ENCODE measurements at regions not wholly inside any gene's neighbourhood (a gene's known extent, or its start where the extent isn't known, plus 50 kb on each side); places are given as distances from the start of the nearest gene placed in this dataset.

DNA sequence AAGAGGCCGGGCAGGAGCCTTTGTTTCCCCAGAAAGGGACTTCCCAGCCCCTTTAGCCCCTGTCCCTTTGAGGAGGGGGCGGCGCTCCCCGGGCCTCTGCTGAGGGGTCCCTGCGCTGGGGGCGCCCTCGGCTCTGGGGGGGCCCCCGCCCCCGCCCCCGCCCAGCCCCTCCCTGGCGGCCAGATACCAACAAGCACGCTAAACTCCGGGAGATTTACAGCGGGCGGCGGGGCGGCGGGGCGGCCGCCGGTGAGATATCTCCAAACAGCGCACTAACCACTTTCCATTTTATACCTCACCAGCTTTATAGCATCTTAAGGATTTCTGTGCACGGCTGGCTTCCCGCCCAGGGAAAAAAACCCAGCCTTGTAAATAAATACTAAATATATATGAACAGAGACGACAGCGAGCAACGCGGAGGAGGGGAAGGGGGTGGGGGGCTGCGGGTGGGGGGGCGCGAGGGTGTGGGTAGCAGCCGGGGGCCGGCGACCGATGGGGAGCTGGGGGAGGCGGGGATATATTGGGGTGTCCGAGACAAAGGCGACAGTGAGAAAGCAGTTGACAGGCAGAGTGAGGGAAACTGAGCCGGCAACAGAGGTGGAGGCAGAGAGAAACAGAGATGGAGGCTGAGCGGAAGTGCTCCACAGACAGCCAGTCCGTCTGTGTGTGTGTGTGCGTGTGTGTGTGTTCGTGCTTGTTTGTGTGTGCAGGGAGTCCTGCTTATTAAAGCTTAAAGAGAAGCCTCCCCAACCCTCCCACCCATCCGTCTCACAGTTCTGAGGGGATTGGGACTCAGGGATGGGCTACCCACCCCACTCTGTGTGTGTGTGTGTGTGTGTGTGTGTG lies 85.8 kb downstream of the HIF1AN start:
- Histone ChIP-seq H3K27ac (ENCODE audit: low read depth, low read length, poor library complexity, severe bottlenecking) (no peak overlapping the region), H3K9me3 (ENCODE audit: low read length) (no peaks in the 10 kb centered on the region), H3K4me1 (ENCODE audit: insufficient read depth, low read length, poor library complexity, severe bottlenecking) (no peaks in the 10 kb centered on the region), H2AFZ (ENCODE audit: low read length) (no peak overlapping the region), H3K36me3 (ENCODE audit: insufficient read depth, low read length) (no peaks in the 10 kb centered on the region), H4K20me1 (ENCODE audit: insufficient read depth, low read length) (no peaks in the 10 kb centered on the region), H3K4me2 (ENCODE audit: low read length) (no peak overlapping the region), H3K79me2 (ENCODE audit: insufficient read depth, low read depth, low read length) (no peaks in the 10 kb centered on the region), H3K9me2 (ENCODE audit: insufficient read depth, low read length) (no peaks in the 10 kb centered on the region), H3K4me3 (ENCODE audit: low read depth, low read length, poor library complexity, severe bottlenecking) (no peak overlapping the region)
- no peak for DNase-seq (ENCODE audit: low spot score)
- TF ChIP-seq CTCF (conservative IDR thresholded peaks at IDR 0.05; ENCODE audit: low read length) = no peak
- TF ChIP-seq EZH2phosphoT487 (IDR thresholded peaks at IDR 0.05; ENCODE audit: borderline replicate concordance, low read depth, low read length) = no peak
- intact Hi-C loops (cut with micrococcal nuclease; ENCODE audit: unreplicated experiment) = no loop called here
- CTCF ChIA-PET (ENCODE audit: unreplicated experiment) = no interaction called here
- POLR2A ChIA-PET = no interaction called here
- no TSS peak for BruUV-seq (replicated peaks)

GRCh38 chr10:100622946-100623345 lies 87.2 kb downstream of the HIF1AN start:
- Histone ChIP-seq H3K4me2 (ENCODE audit: low read length) (no peak overlapping the region), H2AFZ (ENCODE audit: low read length) (no peak overlapping the region), H3K9me3 (ENCODE audit: low read length) (no peaks in the 10 kb centered on the region), H3K79me2 (ENCODE audit: insufficient read depth, low read depth, low read length) (no peaks in the 10 kb centered on the region), H3K9me2 (ENCODE audit: insufficient read depth, low read length) (no peaks in the 10 kb centered on the region), H3K27ac (ENCODE audit: low read depth, low read length, poor library complexity, severe bottlenecking) (no peak overlapping the region), H3K4me1 (ENCODE audit: insufficient read depth, low read length, poor library complexity, severe bottlenecking) (no peaks in the 10 kb centered on the region), H3K36me3 (ENCODE audit: insufficient read depth, low read length) (no peaks in the 10 kb centered on the region), H4K20me1 (ENCODE audit: insufficient read depth, low read length) (no peaks in the 10 kb centered on the region), H3K4me3 (ENCODE audit: low read depth, low read length, poor library complexity, severe bottlenecking) (no peak overlapping the region)
- CTCF ChIA-PET (ENCODE audit: unreplicated experiment) = no interaction called here
- TF ChIP-seq CTCF (conservative IDR thresholded peaks at IDR 0.05; ENCODE audit: low read length) = no peak
- TF ChIP-seq EZH2phosphoT487 (IDR thresholded peaks at IDR 0.05; ENCODE audit: borderline replicate concordance, low read depth, low read length) = no peak
- POLR2A ChIA-PET = no interaction called here
- DNase-seq (ENCODE audit: low spot score) = no peak
- no TSS peak for BruUV-seq (replicated peaks)
- intact Hi-C loops (cut with micrococcal nuclease; ENCODE audit: unreplicated experiment) = no loop called here

DNA sequence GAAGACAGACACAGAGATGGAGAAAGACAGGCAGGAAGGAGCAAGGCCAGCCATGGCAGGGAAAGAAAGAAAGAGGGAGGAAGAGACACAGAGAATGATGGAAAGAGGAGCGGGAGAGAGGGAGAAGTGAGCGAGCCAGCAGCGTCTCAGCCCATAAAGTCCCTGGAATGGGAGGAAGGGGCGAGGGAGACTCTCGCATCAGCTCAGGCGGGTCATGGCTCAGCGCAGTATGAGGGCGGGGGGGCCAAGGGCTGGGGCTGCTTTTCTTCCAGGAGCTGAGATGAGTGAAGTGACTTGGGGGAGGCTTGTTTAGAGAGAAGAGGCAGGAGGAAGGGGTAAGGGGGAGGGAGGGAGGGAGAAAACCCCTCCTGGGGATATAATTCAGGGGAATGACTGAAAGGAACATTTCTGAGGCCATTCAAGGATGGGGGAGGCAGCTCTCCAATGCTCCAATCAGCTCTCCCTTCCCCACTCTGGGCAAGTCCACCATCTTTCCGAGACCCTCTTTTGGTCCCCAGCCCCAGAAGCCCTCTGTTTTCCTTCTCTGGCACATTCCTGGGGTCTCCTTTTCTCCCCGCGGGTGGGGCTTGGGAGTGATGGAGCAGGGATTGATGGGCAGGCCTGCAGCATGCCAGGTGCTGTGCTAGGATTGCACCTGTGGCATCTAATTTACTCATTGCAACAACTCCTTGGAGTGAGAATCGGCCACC lies 87.9 kb downstream of the HIF1AN start:
- ChIA-PET POLR2A (no interaction called here), CTCF (ENCODE audit: unreplicated experiment) (no interaction called here)
- no peak for DNase-seq (ENCODE audit: low spot score)
- intact Hi-C loops (cut with micrococcal nuclease; ENCODE audit: unreplicated experiment) = no loop called here
- Histone ChIP-seq H2AFZ (ENCODE audit: low read length) (no peak overlapping the region), H3K9me3 (ENCODE audit: low read length) (no peaks in the 10 kb centered on the region), H3K79me2 (ENCODE audit: insufficient read depth, low read depth, low read length) (no peaks in the 10 kb centered on the region), H3K4me2 (ENCODE audit: low read length) (no peak overlapping the region), H3K9me2 (ENCODE audit: insufficient read depth, low read length) (no peaks in the 10 kb centered on the region), H3K4me1 (ENCODE audit: insufficient read depth, low read length, poor library complexity, severe bottlenecking) (no peaks in the 10 kb centered on the region), H3K4me3 (ENCODE audit: low read depth, low read length, poor library complexity, severe bottlenecking) (no peak overlapping the region), H3K27ac (ENCODE audit: low read depth, low read length, poor library complexity, severe bottlenecking) (no peak overlapping the region), H3K36me3 (ENCODE audit: insufficient read depth, low read length) (no peaks in the 10 kb centered on the region), H4K20me1 (ENCODE audit: insufficient read depth, low read length) (no peaks in the 10 kb centered on the region)
- TF ChIP-seq CTCF (conservative IDR thresholded peaks at IDR 0.05; ENCODE audit: low read length) (no peak), EZH2phosphoT487 (IDR thresholded peaks at IDR 0.05; ENCODE audit: borderline replicate concordance, low read depth, low read length) (no peak)
- BruUV-seq (replicated peaks) = no TSS peak

Data from OCI-LY7 (cell line).